ENCODE measurements at regions not wholly inside any gene's neighbourhood (a gene's known extent, or its start where the extent isn't known, plus 50 kb on each side); places are given as distances from the start of the nearest gene placed in this dataset.

- no peak for TF ChIP-seq CTCF (IDR thresholded peaks at IDR 0.05; ENCODE audit: borderline replicate concordance, extremely low read depth, low read length, poor library complexity, severe bottlenecking)
- no peak for TF ChIP-seq EZH2 (IDR thresholded peaks at IDR 0.05; ENCODE audit: borderline replicate concordance, low read depth, low read length, severe bottlenecking)
These were observed 132.6 kb downstream of the OLFM4 start for GRCh38 chr13:53161251-53161650.
